DMS53 (cell line): ENCODE measurements at regions not wholly inside any gene's neighbourhood (a gene's known extent, or its start where the extent isn't known, plus 50 kb on each side); places are given as distances from the start of the nearest gene placed in this dataset.

Experiments
- DNase-seq: peaks from one replicate; lab custom pipeline; 2025; lab: John Stamatoyannopoulos, UW

- no peak for DNase-seq
Observed at GRCh38 chr2:105150231-105150630, 91.3 kb upstream of the GPR45 start.

DNA sequence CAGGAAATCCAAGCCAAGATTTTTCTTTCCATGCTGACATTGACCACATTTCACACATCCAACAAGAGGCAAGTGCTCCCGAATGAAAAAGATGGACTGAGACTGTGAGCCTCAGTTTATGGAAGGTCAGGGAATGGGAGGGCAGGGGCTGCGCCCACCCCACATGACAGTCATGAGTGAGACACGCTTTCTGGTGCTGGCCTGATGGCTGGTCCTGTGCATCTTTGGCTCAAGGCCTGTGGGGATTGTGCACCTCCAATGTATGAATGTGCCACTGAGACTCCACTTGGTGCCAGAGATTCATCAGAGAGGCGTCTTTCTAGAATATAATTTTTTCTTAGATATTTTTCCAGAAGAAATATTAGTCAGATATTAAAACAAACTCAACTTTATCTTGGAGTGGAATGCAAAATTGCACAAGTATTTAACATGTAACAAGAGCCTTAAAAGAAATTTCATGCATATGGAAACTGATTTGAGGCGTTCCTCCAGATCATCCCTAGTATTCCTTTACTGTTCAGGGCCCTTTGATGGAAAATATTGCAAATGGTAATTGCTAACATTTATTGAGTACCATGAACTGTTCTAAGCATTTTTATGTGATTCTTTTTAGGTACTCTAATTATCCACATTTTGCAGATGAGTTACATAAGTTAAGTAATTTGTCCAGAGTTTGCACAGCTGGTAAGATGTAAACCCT is 87.3 kb upstream of the GPR45 start:
- no peak for DNase-seq

DNA sequence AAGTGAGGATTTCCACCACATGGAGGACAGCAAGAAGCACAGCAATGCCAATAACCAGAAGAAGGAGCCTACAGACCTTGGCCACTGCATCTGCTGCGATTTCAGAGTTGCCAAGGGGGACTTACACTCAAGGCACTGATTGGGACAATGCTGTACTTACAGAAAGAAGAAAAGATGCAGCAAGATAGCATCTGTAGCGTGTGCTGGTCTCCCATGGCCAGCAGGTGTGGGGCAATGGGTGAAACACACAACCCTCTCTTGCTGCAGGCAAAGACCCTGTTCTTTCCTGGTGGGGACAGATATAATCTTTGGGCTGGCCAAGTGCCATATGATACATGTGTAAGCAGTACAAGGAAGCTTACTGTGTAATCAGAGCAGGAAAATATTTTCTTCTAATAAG is 85.4 kb upstream of the GPR45 start:
- DNase-seq, result no peak

- DNase-seq, result no peak
Observed at GRCh38 chr2:105158002-105158401, 83.5 kb upstream of the GPR45 start.

DNA sequence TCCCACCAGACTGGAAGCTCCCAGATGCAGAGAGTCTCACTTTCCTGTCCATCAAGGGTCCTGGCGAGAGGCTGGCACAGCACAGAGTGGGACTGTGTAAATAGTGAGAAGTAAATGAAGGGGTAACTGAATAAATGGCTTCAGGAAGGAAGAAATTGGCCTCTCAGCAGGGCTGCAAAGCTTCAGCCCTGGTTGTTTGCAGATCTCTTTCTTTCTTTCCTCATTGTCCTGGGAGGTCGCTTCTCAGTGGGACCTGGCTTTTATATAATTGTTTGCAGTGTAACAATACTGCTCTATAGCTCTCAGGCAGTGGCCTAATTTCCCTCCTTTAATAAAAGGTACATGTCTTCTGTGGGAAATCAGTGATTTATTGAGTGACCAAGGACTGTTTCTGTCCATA is 74.9 kb upstream of the GPR45 start:
- DNase-seq, result no peak

DNA sequence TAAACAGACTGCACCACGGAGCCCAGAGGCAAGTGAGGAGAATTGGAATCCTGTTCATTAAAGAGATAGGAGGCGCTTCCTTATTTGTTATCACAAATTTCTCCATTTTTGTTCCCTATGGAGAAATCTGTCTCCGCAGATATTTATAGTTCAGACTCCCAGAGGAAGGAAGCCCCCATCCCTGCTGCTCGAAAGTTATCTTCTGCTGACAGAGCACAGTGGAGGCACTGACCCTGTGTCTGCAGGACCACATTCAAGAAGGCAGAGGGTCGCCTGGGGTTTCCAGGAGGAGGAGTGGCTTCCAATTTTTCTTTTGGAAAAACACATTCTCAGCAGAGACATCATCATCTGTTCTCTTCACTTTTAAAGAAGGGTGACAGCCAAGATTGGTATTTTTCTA is 73.0 kb upstream of the GPR45 start:
- DNase-seq, result no peak

- no peak for DNase-seq
Observed at GRCh38 chr2:105175231-105175630, 66.3 kb upstream of the GPR45 start.

DNA sequence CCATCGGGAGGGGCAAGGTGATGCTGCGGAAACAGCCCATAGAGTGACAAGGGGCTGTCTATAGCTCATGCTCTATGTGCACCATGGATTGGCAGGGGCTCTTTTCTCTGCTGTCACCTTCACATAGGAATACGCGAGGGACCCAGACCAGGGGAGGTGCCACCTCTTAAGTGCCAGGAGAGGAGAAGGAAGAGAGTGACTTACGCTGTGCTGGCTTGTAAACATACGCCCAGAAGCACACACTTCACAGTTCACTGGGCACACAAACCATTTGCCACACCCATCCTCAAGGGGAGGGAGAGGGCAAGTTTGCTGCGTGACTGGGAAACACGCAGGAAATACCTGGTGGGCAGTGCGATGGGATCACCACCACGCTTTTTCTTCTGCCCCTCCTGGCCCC is 65.1 kb upstream of the GPR45 start:
- DNase-seq, result peak; percentile 43

DNA sequence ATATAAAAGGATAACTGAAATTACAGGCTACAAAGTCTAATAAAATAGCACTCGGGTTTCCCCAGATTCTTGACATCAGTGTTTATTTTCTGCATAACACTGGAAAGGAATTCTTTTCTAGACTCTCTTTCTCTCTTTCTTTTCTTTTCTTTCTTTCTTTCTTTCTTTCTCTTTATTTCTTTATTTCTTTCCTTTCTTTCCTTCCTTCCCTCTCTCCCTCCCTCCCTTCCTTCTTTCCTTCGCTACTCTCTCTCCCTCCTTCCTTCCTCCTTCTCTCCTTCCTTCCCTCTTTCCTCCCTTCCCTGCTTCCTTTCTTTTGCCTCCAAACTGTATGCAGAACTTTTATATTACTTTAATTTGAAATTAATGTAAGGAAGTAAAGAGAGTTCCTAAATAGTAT is 64.5 kb upstream of the GPR45 start:
- DNase-seq, result no peak

DNA sequence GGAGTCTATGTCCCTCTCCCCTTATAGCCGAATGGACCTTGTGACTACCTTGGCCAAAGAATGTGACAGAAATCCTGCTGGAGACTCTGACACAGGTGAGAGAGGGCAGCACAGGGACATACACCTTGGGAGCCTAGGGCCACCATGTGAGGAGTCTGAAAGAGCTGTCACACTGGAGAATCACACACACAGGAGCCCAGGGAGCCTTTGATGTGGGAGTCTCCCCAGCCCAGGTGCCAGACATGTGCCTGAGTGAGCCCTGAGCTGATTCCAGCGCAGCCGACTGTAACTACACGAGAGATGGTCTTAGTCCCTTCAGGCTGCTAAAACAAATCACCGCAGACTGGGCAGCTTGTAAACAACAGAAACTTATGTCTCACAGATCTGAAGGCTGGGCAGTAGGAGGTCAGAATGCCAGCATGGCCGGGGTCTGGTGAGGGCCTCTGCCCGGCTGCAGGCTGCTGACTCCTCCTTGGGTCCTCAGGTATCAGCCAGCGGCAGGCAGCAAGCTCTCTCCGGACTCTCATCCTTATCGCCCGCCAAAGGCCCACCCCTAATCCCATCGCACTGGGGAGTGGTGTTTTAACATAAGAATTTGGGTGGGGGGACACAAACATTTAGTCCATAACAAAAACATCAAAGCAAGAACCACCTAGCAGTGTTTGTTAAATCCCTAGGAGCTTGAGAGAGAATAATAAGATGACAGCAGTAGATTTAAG is 63.8 kb upstream of the GPR45 start:
- DNase-seq, result no peak

DNA sequence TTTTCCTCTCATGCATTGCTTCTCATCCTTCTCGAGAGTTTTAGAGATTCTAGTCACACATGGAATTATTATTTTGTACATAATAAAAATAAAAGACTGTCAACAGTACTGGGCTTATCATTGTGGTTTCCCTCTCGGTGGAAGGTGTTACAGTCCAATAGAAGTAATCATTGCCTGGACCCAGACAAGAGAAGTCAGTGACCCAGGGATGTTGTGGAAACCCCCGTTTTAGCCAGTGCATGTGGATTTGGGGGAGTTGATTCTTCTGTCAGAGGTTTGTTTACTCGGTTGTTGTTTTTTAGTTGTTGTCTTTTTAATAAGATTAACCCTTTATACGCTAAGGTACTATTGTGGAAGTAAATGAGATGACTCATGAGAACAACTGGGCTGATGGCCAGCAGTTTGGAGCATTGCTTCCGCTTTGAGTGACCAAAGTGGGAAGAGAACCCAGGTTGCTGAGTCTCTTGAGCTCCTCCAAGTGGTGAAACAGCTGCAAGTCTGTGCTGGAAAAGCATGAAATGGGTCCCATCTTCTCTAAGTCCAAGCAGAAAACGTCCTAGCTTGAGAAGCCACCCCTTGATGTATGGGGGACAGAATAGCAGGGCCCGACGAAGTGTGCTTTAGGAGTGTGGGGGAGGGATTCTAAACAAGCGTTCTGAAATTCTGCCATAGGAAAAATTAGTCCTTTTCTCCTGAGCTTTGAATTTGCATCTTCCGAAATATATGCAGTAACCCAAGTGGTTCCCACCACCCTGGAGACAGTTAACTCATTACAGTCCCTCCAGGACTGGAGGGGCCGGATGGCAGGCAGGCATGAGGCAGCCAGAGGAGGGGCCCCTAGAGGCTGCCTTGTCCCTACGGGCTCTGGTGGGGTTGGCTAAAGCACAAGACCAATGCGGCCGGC is 61.8 kb upstream of the GPR45 start:
- DNase-seq, result peak; percentile 92

DNA sequence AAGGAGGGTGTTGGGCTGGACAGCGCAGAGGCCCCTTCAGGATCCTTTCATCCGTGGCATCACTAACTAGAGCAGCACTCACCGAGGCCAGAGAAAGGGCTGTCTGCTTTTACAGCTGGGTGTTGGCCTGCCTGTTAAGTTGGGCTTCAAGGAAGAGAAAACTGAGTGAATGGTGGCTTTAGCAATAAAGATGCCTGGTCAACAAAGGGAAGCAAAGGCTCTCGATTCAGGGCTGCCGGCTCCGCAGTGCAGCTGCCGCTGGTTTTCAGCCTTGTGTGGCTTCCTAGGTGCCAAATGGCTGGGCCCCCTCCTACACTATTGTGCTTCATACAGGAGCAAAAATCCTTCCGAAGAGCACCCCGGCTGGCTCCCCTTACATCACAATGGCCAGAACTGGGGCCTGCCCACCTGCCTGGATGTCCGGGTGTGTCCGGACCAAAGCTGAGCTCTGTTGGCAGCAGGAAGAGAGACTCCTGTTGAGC is 61.0 kb upstream of the GPR45 start:
- peak; percentile 17 for DNase-seq

DNA sequence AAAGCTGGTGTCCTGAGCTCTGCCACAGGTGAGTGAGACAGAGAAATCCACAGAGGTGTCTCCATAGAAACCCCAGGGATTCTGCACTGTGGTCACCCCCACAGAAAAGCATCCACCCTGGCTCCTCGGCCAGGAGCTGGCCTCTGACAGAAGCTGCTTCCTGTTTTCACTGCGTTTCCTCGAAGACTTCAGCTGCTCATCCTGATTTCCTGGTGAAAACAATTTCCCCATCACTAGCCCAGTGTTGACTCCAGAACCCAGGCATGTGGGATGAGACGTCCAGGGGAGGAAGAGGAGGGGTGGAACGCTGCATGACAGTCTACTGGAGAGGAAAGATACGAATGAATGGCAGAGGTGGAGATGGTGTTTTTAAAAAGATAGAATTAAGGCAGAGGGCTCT is 60.3 kb upstream of the GPR45 start:
- no peak for DNase-seq

- DNase-seq, result no peak
Observed at GRCh38 chr2:105183555-105184323, 57.8 kb upstream of the GPR45 start.

DNA sequence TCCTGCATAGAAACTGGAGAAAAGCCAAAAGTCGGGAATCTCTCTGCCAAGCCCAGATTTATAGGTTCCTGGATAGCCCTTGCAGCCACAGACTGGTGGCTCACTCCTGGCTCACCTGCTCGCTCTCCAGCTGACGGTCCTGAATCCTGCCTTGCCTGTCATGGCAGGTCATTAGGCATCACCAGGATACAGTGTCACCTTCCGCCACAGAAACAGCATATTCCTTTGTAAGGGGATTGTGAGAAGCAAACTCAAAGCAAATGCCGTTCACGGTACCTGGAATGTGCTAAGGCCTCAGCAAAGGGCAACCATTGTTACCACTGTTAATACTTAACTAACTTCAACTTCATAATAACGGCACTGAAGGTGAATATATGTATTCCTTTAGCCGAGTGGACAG is 57.1 kb upstream of the GPR45 start:
- peak; percentile 82 for DNase-seq

DNA sequence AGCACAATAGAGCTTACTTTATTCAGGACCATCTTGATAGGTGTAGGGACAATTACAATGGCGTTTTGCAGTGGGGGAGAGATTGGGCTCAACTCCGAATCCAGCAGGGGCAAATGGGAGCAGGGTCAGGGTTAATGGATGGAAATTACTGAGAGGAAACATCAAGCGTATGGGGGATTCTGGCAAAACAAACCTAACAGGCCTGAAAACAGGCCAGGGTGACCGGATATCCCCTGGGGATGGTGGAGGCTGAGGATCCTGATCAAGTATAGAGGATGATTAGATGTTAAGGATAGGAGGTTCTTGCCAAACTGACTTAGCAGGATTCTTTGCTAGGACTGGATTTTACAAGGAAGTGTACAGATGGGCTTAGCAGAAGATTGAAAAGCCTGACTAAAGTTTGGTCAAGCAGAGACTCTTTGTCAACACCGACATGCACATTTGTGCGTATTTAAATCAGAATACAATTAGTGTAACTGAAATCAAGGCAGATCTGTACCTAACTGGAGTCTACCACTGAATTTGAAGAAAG is 54.5 kb upstream of the GPR45 start:
- no peak for DNase-seq

GRCh38 chr2:105187531-105187930 is 54.0 kb upstream of the GPR45 start:
- DNase-seq, result no peak

DNA sequence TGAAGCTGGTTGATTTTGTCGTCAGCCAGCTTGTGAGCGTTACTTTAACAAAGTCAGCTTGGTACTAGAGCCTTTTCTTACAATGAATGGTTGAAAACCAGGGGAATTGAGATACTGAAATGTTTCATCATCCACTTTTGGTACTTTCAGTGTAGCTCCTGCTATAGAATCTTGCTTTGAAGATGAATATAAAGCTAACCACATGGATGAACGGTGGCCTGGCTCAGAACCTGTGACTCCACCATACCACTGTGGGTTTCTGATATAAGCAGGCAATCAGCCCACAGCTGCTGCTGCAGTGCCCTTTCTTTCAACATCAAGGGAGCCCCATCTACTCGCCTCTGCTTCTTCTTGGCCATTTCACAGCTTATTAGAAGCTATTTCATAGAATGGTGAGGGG is 53.2 kb upstream of the GPR45 start:
- no peak for DNase-seq
